ENCODE measurements at regions not wholly inside any gene's neighbourhood (a gene's known extent, or its start where the extent isn't known, plus 50 kb on each side); places are given as distances from the start of the nearest gene placed in this dataset.

- no peak for TF ChIP-seq CTCF (IDR thresholded peaks at IDR 0.05)
- TF ChIP-seq POLR2AphosphoS5 (IDR thresholded peaks at IDR 0.05), result no peak
- no peak for TF ChIP-seq POLR2A (IDR thresholded peaks at IDR 0.05)
Observed at GRCh38 chr10:83037653-83038052, 1101.7 kb upstream of the GHITM start.

Data from prostate gland (tissue), 2 donors.